ENCODE measurements at regions not wholly inside any gene's neighbourhood (a gene's known extent, or its start where the extent isn't known, plus 50 kb on each side); places are given as distances from the start of the nearest gene placed in this dataset.
"Not testable (repeated sequence)": the region's sequence is repeated elsewhere in the genome, so short reads cannot be mapped to it uniquely, and the experiment has no call there.

DNA sequence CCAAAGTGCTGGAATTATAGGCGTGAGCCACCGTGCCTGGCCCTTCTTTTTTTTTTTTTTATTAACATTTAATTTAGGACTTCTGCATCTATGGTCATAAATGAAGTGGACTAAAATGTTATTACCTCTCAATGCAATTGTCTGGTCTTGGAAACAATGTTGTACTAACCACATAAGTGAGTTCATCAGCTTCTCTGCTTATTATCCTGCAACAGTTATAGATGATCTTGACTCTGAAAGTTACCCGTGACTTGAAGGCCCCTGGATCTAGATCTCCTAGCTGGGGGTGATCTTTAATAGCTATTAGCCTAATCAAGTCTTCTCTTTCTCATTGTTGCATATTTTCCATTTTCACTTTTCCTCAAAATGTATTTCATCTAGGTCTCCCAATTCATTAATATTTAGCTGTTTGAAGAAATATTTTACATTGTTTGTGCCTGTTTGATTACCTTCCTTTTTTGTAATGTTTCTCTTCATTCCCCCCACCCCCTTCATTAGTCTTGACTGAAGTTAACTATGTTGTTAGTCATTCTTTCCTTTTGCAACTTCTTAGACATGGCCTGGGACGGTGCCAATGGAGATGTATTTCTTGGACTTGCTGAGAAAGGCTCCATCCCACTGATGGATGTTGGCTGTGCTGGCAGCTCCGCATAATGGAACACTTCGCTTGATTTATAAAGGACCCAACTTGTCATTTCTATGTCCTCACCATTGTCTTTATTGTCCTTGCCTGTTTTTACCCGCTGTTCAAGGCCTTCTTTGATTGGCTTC lies 141.6 kb upstream of the RIOK3 start:
- ATAC-seq (ENCODE audit: poor library complexity) (peak; percentile 8), DNase-seq (no peak)
- intact Hi-C loops (cut with DNase I) = no loop called here

- intact Hi-C loops (cut with DNase I) = no loop called here
- DNase-seq (no peak), ATAC-seq (ENCODE audit: poor library complexity) (no peak)
These were observed 139.7 kb upstream of the RIOK3 start for GRCh38 chr18:23313379-23313778.

- intact Hi-C loops (cut with DNase I) = no loop called here
These were observed 138.4 kb upstream of the RIOK3 start for GRCh38 chr18:23314672-23315071.

DNA sequence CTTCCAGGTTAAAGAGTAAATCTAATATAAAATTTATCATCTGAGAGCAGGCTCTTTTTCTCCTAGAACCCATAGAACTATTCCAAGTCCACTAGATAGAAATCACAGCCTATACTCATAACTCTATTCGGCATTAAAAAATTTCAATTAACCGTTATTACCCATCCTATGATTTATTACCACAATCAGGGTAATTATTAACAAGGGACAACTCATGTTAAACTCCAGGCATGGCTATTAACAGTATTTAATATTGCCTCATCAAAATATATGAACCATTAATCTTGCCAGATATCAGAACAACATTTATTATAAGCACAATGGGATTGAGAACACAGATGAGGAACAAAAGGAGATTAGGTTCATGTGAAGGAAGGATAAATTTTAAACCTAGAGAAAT lies 136.8 kb upstream of the RIOK3 start:
- no peak for DNase-seq
- no peak for ATAC-seq (ENCODE audit: poor library complexity)
- intact Hi-C loops (cut with DNase I) = no loop called here

More at GRCh38 chr18:23314672-23315071, 138.4 kb upstream of the RIOK3 start:
- no peak for DNase-seq
- ATAC-seq (ENCODE audit: poor library complexity) = no peak

GRCh38 chr18:23316988-23317387 lies 136.1 kb upstream of the RIOK3 start:
- intact Hi-C loops (cut with DNase I) = no loop called here
- ATAC-seq (ENCODE audit: poor library complexity) = no peak
- DNase-seq = no peak

- intact Hi-C loops (cut with DNase I) = no loop called here
- DNase-seq (no peak), ATAC-seq (ENCODE audit: poor library complexity) (no peak)
These were observed 135.0 kb upstream of the RIOK3 start for GRCh38 chr18:23317975-23318675.

DNA sequence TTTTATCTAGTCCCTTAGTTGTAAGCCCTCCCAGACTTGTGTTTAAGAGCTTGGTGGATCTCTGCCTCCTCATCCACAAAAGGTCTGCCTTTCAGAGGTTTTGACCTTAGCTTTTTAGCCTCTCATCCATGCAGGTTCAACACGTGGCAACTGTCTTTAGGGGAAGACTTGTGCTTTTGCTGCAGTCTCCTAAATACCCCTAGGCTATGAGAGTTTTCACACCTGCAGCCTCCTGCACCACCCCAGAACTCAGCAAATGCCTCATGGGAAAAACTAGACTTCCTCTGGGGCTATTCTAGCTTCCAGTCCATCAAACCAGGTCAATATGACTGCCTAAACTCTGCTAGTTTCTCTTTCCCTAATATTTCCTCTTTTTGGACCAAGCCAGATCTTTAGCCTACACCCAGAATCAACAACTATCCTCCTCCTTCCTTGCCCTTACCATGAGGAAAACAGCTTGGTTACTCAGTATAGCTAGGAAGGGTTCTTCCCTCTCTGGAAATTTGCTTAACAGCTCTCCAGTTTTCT lies 132.3 kb upstream of the RIOK3 start:
- DNase-seq (no peak), ATAC-seq (ENCODE audit: poor library complexity) (no peak)
- intact Hi-C loops (cut with DNase I) = no loop called here

DNA sequence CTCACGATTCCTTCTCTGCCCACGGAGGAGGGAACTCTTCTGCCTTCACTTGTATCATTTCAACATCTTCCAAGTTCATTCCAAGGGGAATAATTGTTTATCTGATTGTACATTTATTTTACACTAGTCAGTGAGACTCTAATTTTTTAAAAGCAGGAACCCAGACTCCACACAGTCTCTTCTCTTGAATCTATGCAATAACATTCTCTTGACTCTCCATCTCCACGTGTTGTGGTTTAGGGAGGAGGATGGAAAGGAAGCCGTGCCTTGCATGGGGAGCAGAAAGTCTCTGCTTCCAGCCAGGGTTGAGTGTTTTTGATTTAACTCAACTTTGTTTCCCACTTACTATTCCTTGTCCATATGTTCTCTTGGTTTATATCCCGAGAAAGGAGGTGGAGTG lies 131.1 kb upstream of the RIOK3 start:
- intact Hi-C loops (cut with DNase I) = no loop called here
- DNase-seq (no peak), ATAC-seq (ENCODE audit: poor library complexity) (no peak)

DNA sequence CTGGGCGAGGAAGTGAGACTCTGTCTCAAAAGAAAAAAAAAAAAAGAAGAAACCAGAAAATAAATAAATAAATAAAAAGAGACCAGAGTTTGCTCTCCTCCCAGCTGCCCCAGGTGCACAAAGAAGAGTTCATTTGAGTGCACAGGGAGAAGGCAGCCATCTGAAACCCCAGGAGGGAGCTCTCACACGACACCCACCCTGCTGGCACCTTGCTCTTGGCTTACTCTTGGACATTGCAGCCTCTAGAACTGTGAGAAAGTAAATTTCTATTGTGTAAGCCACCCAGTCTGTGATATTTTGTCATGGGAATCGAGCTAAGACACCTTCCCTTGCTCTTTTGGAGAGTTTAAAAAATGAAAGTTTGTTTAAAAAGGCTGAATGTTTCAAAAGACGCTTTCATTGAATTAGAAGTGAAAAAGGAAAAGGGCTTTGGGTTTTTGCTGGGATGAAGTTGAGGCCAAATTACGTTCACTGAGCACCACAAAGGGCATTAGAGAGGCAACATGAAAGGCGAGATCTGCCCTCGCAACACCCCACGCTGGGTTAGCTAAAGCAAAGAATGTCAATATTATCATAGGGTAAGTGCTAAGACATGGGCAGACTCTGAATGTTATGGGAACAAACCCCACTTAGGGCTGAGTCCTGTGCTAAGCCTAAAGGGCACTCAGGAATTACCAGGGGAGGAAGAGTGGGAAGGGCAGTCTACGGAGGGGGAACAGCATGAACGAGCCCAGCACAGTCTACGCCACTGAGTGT lies 128.9 kb upstream of the RIOK3 start:
- no peak for DNase-seq
- intact Hi-C loops (cut with DNase I) = no loop called here
- no peak for ATAC-seq (ENCODE audit: poor library complexity)

- intact Hi-C loops (cut with DNase I) = no loop called here
- DNase-seq (no peak), ATAC-seq (ENCODE audit: poor library complexity) (no peak)
These were observed 128.2 kb upstream of the RIOK3 start for GRCh38 chr18:23324861-23325260.

DNA sequence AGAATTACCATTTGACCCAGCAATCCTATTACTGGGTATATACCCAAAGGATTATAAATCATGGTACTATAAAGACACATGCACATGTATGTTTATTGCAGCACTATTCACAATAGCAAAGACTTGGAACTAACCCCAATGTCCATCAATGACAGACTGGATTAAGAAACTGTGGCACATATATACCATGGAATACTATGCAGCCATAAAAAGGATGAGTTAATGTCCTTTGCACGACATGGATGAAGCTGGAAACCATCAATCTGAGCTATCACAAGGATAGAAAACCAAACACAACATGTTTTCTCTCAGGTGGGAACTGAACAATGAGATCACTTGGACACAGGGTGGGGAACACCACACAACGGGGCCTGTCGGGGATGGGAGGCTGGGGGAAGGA lies 123.4 kb upstream of the RIOK3 start:
- intact Hi-C loops (cut with DNase I); ATAC-seq (ENCODE audit: poor library complexity); DNase-seq: not testable (repeated sequence)

- intact Hi-C loops (cut with DNase I) = no loop called here
- DNase-seq (no peak), ATAC-seq (ENCODE audit: poor library complexity) (no peak)
These were observed 122.7 kb upstream of the RIOK3 start for GRCh38 chr18:23330423-23330822.

DNA sequence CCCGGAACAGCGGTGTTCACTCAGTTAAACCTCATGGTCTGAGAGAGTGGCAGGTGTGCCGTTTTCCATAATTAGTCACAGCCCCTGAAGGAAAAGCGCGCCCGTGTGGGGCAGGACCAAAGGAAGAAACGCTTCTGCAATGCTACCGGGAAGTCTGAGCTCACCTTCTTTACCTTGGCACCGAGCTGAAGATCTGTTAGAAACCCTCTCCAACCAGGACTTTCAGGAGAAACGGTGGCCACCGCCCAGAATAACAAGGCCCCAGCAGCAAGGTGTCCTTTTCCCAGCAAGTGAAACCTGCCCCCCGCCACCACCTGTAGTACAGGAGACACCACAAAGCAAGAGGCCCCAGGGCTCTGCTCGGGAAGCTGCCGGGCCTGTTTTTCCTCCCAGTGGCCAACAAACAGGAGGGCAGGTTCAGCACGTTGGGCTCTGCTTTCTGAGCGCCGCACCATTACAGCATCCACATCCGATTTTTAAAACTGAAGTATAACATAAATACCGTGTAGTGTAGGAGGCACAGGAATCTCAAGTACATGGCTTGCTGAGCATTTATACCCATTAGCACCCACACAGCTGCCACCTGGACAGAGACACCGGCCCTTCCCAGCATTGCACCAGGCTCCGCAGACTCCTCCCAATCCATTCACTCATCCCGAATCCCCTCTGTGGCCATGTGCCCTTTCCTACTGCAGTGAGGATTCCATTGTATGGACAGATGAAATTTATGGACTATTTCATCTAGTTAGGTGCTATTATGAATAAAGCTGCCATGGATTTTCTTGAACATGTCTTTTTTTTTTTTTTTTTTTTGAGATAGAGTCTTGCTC lies 121.8 kb upstream of the RIOK3 start:
- DNase-seq (no peak), ATAC-seq (ENCODE audit: poor library complexity) (no peak)
- intact Hi-C loops (cut with DNase I) = no loop called here

- DNase-seq = no peak
- intact Hi-C loops (cut with DNase I) = no loop called here
- no peak for ATAC-seq (ENCODE audit: poor library complexity)
These were observed 120.7 kb upstream of the RIOK3 start for GRCh38 chr18:23332356-23332755.

DNA sequence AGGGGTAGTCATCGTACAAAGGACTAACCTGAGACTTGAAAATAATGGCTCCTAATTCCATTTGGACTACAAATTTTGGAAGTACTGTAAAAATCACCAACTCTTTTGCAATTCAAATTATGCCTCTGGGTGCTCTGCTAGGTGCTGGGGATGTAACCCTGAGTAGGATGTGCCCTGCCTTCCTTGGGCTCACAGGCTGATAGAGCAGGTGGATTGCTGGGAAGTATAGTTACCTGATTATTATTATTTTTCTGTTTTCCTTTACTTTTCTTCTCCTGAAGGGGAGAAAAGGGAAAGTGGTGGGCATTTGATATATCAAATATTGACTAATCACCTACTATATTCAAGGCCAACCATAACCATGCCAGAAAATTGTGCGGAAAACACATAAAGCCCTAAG lies 119.3 kb upstream of the RIOK3 start:
- no peak for ATAC-seq (ENCODE audit: poor library complexity)
- intact Hi-C loops (cut with DNase I) = no loop called here

DNA sequence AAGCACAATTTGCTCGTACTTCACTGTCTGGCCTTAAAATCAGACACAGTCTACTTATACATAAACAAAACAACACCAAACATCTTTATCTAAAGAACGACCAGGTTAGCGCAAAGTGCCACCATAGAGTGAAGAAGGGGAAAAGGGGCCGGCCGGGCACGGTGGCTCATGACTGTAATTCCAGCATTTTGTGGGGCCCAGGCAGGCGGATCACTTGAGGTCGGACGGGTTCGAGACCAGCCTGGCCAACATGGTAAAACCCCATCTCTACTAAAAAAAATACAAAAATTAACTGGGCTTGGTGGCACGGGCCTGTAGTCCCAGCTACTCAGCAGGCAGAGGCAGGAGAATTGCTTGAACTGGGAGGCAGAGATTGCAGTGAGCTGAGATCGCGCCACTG lies 118.5 kb upstream of the RIOK3 start:
- intact Hi-C loops (cut with DNase I) = no loop called here
- ATAC-seq (ENCODE audit: poor library complexity) (no peak), DNase-seq (no peak)

More for the DNA sequence above, 119.3 kb upstream of the RIOK3 start:
- no peak for DNase-seq

DNA sequence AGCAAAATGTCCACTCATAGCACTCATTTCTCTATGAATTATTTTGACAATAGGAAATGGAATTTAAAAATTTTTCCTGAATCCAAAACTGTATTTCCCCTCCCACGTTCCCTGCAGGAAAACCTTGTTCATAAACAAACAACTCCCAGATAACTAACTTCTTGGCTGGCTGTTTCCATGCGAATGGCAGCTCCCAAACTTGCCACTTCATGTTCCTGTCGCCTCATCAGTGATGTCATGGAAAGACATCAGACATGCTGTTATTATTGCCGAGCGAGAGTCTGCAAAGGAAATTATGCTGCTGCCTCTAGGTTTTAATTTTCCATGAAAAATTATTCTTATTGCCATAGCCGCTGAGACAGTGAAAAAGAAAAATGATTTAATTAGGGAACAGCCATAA lies 117.0 kb upstream of the RIOK3 start:
- intact Hi-C loops (cut with DNase I) = no loop called here
- ATAC-seq (ENCODE audit: poor library complexity) (no peak), DNase-seq (no peak)

DNA sequence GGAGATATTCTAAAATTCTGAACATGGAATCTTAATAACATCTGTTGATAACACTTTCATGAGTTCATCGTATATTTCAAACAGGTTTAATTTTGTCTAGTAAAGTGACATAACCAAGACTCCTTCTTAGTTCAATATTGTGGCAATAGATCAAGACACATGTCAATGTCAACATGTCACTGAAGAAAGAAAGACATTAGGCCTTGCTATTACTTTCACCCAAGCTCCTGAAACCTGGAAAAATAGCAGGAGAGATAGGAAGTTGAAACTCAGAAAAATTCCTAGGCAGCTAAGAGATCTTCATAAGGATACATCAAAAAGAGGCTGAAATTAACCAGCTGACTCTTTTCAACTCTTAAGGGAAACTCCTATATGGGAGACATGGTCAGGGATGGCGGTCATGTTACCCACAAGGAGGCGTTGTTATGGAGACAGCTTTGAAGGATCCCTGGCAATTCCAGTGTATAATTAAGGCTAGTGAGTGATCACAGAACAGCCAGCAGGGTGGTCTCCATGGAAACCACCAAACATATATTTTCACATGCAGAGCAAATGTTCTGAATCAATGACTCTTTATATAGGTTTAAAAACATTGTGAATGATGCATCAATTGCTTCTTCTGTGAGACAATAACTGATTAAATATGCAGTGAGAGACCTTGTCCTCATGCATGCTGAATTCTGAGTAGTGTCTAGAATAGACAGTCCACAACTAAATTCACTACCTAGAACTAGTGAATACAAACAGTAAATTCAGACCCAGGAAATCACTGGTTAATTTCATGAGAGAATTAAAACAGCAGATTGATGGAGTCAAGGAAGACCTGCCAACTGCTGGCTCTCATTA lies 115.3 kb upstream of the RIOK3 start:
- DNase-seq = no peak
- ATAC-seq (ENCODE audit: poor library complexity) = no peak
- intact Hi-C loops (cut with DNase I) = no loop called here
